GM21825 (cell line): ENCODE measurements at regions not wholly inside any gene's neighbourhood (a gene's known extent, or its start where the extent isn't known, plus 50 kb on each side); places are given as distances from the start of the nearest gene placed in this dataset.
"Not testable (repeated sequence)": the region's sequence is repeated elsewhere in the genome, so short reads cannot be mapped to it uniquely, and the experiment has no call there.

Source experiments
- ATAC-seq: cut with Tn5 transposase; IDR thresholded peaks from one replicate; pipeline ENCODE4 v1.9.1; 2021; ENCODE audit warnings: mild to moderate bottlenecking, moderate library complexity; ENCODE audit not compliant: unreplicated experiment

GRCh38 chr6:84847390-84848160, 83.2 kb upstream of the TBX18 start:
- no peak for ATAC-seq

- no peak for ATAC-seq
Measured at GRCh38 chr6:84842525-84843166, 78.2 kb upstream of the TBX18 start.

- ATAC-seq = not testable (repeated sequence)
Measured at GRCh38 chr6:84837068-84837866, 72.9 kb upstream of the TBX18 start.

GRCh38 chr6:84836366-84836765, 72.0 kb upstream of the TBX18 start:
- ATAC-seq = no peak

GRCh38 chr6:84835340-84835739, 70.9 kb upstream of the TBX18 start:
- no peak for ATAC-seq

GRCh38 chr6:84831924-84832323, 67.5 kb upstream of the TBX18 start:
- ATAC-seq = not testable (repeated sequence)

GRCh38 chr6:84825461-84825860, 61.1 kb upstream of the TBX18 start:
- no peak for ATAC-seq

- not testable (repeated sequence) for ATAC-seq
Measured at GRCh38 chr6:84821314-84821713, 56.9 kb upstream of the TBX18 start.

- no peak for ATAC-seq
Measured at GRCh38 chr6:84816741-84817140, 52.3 kb upstream of the TBX18 start.

GRCh38 chr6:84815896-84816735, 51.7 kb upstream of the TBX18 start:
- ATAC-seq = no peak
